ENCODE measurements at regions not wholly inside any gene's neighbourhood (a gene's known extent, or its start where the extent isn't known, plus 50 kb on each side); places are given as distances from the start of the nearest gene placed in this dataset.

GRCh38 chr10:57890691-57891090 lies 377.0 kb downstream of the IPMK start:
- TF ChIP-seq BACH2 (CRISPR knock-in tag; IDR thresholded peaks at IDR 0.05; ENCODE audit: borderline replicate concordance) = no peak
- TF ChIP-seq, protein P1, sequence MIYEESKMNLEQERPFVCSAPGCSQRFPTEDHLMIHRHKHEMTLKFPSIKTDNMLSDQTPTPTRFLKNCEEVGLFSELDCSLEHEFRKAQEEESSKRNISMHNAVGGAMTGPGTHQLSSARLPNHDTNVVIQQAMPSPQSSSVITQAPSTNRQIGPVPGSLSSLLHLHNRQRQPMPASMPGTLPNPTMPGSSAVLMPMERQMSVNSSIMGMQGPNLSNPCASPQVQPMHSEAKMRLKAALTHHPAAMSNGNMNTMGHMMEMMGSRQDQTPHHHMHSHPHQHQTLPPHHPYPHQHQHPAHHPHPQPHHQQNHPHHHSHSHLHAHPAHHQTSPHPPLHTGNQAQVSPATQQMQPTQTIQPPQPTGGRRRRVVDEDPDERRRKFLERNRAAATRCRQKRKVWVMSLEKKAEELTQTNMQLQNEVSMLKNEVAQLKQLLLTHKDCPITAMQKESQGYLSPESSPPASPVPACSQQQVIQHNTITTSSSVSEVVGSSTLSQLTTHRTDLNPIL (CRISPR knock-in tag; IDR thresholded peaks at IDR 0.05; ENCODE audit: low read depth) = no peak
